Suppressor macrophage (primary cell): ENCODE measurements at regions not wholly inside any gene's neighbourhood (a gene's known extent, or its start where the extent isn't known, plus 50 kb on each side); places are given as distances from the start of the nearest gene placed in this dataset.

ENCODE experiments used
- DNase-seq, 4 experiments: peaks; one replicate each; pipeline ENCODE4 v3.0.0-alpha.2; 2020 to 2022

DNA sequence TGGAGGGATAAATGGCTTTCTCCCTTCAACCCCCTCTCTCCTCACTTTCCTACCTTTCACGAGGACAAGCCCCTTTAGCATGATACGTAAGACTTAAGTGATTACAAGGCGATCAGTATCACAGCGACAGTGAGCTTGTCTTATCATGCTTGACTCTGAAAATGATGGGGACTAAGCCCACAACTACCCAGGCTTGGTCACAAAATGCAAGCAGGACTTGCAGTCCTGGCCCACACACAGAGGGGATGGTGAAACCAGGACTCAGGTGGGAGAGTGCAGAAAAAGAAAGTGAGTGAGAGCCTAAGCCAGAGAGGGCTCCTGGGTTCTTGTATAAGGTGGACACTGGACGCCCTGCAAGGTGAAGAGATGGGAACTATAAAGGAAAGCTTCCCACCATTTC lies 95.7 kb upstream of the ARL4C start:
- DNase-seq, result no peak

- DNase-seq, result no peak
Observed at GRCh38 chr2:234590076-234590475, 93.2 kb upstream of the ARL4C start.

DNA sequence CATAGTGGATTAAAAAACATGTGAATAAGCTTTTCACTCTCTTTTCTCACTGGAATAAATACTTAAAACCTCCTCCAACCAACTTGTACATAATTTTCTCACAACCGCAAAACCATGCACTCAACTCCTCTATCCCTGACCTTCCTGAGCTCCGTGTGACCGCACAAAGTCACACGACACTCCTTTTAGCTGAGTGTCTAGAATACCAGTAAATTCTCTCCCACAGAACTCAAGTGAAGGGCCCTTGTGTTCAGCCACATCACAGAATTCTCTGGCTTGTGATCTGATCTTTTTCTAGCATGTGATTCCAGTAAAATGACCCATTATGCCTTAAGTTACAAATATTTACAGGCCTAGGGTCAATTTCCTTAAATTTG lies 91.2 kb upstream of the ARL4C start:
- no peak for DNase-seq

DNA sequence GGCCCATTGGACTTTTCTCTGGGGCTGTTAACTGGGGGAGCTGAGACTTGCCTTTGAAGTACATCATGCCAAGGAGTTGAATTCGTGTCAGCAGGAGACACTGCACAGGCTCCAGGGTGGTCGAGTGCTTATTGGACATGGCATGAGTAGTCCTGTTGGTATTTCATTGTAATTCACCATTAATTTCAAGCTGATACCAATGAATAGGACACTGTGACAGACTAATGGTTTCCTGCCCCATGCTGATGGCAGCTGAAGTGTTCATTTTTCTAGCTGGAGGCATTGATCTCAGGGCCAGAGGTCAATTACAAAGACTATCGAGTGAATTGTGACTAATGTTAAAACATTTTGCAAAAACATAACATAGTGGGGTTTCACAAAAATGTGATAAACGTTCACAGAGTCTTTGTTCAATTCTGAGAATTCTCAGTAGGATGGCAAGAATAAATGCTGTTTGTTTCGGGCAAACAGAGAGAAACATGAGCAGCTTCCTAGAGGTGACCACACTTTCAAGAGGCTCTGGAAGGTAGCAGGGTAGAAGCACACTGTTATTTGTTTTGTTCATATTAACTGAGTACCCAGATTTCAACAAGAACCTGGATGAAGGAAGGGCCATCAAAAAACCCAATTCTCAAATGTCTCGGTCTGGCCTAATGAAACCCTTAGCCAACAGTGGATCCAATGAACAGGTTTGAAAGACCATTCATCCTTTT lies 90.6 kb upstream of the ARL4C start:
- no peak for DNase-seq

- DNase-seq, result no peak
Observed at GRCh38 chr2:234583331-234583730, 86.5 kb upstream of the ARL4C start.

DNA sequence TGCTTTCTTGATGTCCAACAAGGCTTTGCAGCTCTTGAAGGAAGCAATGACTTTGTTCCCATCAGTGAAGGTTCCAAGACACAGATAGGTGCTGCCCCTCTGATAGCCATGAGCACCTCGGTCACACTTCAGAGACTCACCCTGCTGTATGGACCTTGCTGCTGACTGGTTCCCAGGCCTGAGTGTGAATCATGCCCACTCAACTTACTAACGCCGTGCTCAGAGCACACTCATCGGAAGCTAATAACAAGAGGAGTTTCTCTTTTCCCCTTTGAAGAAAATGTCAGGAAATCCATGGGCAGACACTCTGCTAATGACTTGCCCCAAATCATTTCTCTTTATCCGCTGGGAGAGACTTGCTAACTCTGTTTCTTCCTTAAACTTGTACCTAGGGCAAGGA lies 83.8 kb upstream of the ARL4C start:
- DNase-seq, result no peak

DNA sequence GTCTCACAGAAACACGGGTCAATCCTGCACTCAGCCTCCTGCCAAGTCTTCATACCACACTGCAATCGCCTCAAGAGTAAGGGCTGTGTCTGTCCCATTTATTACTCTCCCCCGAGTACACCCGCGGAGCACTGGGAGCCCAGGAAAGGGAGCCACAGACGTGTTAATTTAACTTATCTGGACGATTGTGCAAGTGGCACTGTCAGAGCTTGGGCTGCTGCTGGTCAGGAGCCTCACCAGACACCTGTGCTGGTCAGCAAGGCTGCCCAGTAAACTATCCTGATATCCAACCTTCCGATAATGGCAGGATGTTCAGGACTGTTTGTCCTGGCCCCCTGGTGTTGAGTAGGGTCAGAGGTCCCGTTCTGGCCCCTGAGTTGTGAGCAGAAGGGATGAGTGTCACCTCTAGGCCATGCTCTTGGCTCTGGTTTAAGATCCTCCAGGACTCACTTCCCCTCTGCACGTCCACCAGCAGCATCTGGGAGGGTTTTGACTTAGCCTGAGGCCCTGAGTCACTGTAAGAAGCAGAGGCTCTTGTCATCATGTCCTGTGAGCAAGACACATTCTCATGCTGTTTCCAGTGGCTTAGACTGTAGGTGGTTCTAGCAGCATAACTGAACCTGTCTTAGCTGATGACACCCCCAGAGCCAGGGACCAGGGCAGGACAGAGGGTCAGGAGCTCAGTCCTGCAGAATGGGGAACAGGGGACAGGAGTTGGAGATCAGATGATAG lies 82.5 kb upstream of the ARL4C start:
- peak in 3 of 4 experiments; percentile 5 to 8 (median 6) for DNase-seq

DNA sequence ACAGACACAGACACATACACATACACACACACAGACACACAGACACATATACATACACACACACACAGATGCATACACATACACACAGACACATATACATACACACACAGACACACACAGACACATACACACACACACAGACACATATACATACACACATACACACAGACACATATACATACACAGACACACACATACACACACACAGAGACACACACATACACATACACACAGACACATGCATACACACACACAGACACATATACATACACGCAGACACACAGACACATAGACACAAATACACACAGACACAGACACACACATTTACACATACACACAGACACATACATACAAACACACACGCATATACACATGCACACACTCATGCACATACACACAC lies 81.5 kb upstream of the ARL4C start:
- no peak for DNase-seq

DNA sequence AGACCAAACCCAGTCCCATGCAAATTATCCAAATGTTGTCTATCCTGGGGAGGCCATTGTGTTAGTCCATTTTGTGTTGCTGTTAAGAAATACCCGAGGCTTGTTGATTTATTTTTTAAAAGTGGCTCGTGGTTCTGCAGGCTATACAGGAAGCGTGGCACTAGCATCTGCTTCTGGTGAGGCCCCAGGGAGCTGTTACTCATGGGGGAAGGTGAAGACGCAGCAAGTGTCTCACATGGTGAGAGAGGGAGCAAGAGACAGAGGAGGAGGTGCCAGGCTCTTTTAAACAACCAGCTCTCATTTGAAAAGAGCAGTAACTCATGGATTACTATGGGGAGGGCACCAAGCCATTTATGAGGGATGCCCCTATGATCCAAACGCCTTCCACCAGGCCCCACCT lies 80.3 kb upstream of the ARL4C start:
- no peak for DNase-seq

GRCh38 chr2:234571620-234572407 lies 74.9 kb upstream of the ARL4C start:
- DNase-seq, result peak; percentile 39 to 67 (median 53)

DNA sequence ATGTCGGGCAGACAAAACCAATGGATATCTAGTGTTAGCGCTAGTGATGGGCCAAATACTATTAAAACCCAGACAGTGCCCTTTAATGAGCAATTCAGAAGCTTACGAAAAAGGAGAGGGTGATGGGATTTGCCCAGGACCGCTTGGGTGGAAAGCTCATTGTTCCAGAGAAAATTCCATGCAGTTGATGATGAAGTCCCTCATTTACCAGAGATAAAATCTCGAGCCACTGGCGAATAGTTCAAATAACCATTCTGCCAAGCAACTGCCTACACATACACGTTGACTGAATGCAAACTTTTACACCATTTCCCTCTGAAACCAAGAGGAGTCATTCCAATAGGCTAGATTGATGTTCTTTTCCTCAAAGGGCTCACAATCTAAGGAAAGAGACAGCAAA lies 73.6 kb upstream of the ARL4C start:
- no peak for DNase-seq

GRCh38 chr2:234569776-234570430 lies 73.0 kb upstream of the ARL4C start:
- no peak for DNase-seq

GRCh38 chr2:234566622-234567021 lies 69.7 kb upstream of the ARL4C start:
- no peak for DNase-seq

DNA sequence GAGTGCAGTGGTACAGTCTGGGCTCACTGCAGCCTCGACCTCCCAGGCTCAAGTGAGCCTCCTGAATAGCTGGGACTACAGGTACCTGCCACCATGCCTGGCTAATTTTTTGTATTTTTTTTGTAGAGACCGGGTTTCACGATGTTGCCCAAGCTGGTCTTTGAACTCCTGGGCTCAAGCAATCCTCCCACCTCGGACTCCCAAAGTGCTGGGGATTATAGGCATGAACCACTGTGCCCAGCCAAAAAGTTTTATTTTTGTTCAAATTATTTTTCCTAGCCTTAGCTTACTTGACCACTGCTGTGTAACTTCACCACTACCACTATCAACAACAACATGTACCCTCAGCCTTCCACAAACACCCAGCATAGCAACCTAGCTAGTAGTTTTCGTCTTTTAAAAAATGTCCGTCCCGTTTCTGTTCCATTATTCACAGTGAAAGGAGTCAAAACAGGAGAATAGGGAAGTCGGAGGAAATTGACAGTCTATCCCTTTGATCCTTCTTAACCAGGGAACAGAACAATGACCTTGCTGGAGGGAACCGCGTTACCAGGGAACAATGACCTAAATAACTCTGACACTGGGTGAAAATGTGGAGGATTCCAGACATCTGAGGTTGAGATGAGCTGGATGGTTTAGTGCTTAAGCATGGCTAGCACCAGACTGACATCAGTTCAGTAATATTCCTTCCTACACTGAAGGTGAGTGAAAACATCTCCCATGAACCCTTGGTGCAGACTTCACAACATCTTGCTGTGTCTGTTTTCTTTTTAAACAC lies 69.2 kb upstream of the ARL4C start:
- no peak for DNase-seq

GRCh38 chr2:234565201-234565600 lies 68.3 kb upstream of the ARL4C start:
- no peak for DNase-seq

DNA sequence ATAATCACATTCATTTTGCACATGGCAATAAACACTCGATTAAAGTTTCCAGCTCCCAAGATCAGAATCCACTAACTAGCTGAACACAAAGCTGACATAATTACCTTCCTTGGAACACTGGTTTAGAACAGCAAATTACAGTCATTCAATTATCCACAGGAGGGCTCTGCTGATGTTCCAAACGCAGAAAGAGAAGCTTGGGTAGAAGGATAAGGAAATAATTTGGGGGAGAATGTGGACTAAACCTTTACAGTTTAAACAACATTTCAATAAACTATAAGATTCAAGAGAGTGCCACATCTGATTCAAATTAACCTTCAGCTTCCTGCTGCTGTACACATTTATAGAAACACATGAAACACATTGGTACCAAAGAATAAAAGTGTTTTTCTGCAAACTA lies 67.8 kb upstream of the ARL4C start:
- no peak for DNase-seq

GRCh38 chr2:234559609-234560008 lies 62.7 kb upstream of the ARL4C start:
- no peak for DNase-seq

- DNase-seq, result no peak
Observed at GRCh38 chr2:234558642-234559041, 61.8 kb upstream of the ARL4C start.

DNA sequence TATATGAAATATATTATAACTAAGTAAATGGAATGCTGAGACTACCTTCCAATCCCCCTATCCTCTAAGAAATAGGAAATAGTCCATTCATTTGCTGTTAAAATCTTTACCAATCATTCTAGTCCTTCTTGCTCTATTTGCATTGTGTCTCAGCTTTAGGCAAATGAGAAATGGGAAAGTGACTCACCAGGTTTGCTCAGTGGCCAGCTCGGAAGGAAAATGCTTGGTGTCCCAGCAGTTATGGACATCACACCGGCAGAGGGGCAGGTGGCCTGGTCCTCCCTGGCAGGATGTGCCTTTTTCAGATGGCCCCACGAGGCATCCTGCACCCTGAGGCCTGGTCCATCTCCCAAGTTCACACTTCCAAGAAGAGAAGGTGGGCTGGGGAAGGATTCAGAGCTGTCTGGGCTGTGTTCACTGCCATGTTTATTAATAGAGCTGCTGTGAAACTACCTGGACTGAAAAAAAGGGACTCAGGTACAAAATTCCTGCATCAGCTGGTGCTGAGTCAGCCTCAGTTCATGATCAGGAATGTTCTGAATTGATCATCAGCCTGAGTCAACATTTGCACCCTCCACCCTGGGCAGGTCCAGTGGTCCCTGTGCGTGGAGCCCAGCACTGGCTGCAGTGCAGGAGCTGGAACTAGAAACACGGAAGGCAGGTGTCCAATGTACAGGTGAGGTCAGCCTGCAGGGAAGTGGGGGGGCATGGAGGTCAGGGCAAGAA lies 60.1 kb upstream of the ARL4C start:
- DNase-seq, result no peak

- DNase-seq, result no peak
Observed at GRCh38 chr2:234555616-234556249, 58.9 kb upstream of the ARL4C start.

DNA sequence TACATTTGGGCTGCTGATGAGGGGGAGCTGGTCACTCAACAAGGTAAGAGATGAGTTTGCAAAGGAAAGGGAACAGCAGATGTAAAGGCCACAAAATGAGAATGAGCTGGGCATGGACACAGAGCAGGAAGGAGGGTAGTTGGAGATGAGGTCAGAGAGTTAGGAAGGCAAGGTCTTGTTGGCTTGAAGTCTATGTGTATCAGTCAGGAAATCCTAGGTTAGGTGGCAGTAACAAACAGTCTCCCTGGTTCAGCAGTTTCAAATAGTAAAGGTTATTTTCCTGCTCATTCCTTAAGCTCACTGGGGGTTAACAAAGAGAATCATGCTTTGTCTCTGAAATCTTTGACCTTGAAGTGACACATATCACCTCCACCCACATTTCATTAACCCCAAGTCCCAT lies 58.3 kb upstream of the ARL4C start:
- no peak for DNase-seq
